HL-60 (cell line): ENCODE measurements at regions not wholly inside any gene's neighbourhood (a gene's known extent, or its start where the extent isn't known, plus 50 kb on each side); places are given as distances from the start of the nearest gene placed in this dataset.

Experiments
- CTCF ChIP-seq: IDR thresholded peaks from one replicate; pipeline ENCODE4 v1.5.1; 2011; ENCODE audit warnings: low read length, control low read depth, inconsistent platforms; ENCODE audit not compliant: insufficient read depth
- GABPA ChIP-seq: IDR thresholded peaks from 2 replicates; pipeline ENCODE4 v1.6.1; 2012; ENCODE audit warnings: low read depth
- POLR2AphosphoS5 ChIP-seq: IDR thresholded peaks from 2 replicates; pipeline ENCODE4 v1.6.1; 2012; ENCODE audit warnings: low read depth
- REST ChIP-seq: IDR thresholded peaks from 2 replicates; pipeline ENCODE4 v1.6.1; 2012; ENCODE audit warnings: low read depth; ENCODE audit not compliant: insufficient replicate concordance
- SPI1 ChIP-seq: IDR thresholded peaks from 2 replicates; pipeline ENCODE4 v1.6.1; 2012; ENCODE audit warnings: low read depth, mild to moderate bottlenecking, borderline replicate concordance

- no peak for TF ChIP-seq CTCF
- no peak for TF ChIP-seq POLR2AphosphoS5
- TF ChIP-seq GABPA, result no peak
- TF ChIP-seq REST, result no peak
- no peak for TF ChIP-seq SPI1
These were observed 631.0 kb upstream of the ANKRD30A start for GRCh38 chr10:36494371-36494770.
